Mesenchymal stem cell (in vitro differentiated cells and primary cell): ENCODE measurements at regions not wholly inside any gene's neighbourhood (a gene's known extent, or its start where the extent isn't known, plus 50 kb on each side); places are given as distances from the start of the nearest gene placed in this dataset.

Experiments used
- DNase-seq: peaks from one replicate; pipeline ENCODE4 v3.0.0-alpha.2; 2013
- H2AFZ ChIP-seq: one replicate; pipeline ENCODE4 v1.6.1; 2013; ENCODE audit warnings: low read depth, mild to moderate bottlenecking, control low read depth, inconsistent platforms, low read length, moderate library complexity
- H2AK5ac ChIP-seq: 2 replicates; pipeline ENCODE4 v1.6.1; 2013; ENCODE audit warnings: low read length, moderate library complexity, mild to moderate bottlenecking, inconsistent platforms; ENCODE audit not compliant: severe bottlenecking
- H2BK120ac ChIP-seq: one replicate; pipeline ENCODE4 v1.6.1; 2013; ENCODE audit warnings: low read depth, mild to moderate bottlenecking, inconsistent platforms, low read length, moderate library complexity
- H2BK12ac ChIP-seq, 2 experiments: one replicate each; pipeline ENCODE4 v1.6.1; 2013; ENCODE audit warnings: inconsistent platforms in 2 of 2, low read length in 2 of 2, mild to moderate bottlenecking in 2 of 2, moderate library complexity in 2 of 2, control low read depth in 1 of 2
- H2BK15ac ChIP-seq: one replicate; pipeline ENCODE4 v1.6.1; 2013; ENCODE audit warnings: mild to moderate bottlenecking, low read depth, inconsistent platforms; ENCODE audit not compliant: poor library complexity, severe bottlenecking
- H2BK5ac ChIP-seq: 2 replicates; pipeline ENCODE4 v1.6.1; 2013; ENCODE audit warnings: low read depth, mild to moderate bottlenecking, low read length, control low read depth, inconsistent platforms; ENCODE audit not compliant: poor library complexity, severe bottlenecking
- H3K14ac ChIP-seq, 2 experiments: one replicate each; pipeline ENCODE4 v1.6.1; 2013; ENCODE audit warnings: inconsistent platforms in 2 of 2, low read length in 2 of 2, control low read depth in 1 of 2, mild to moderate bottlenecking in 1 of 2, moderate library complexity in 1 of 2
- H3K18ac ChIP-seq, 2 experiments: one replicate each; pipeline ENCODE4 v1.6.1; 2013; ENCODE audit warnings: inconsistent platforms in 2 of 2, low read length in 2 of 2, control low read depth in 1 of 2, low read depth in 1 of 2, mild to moderate bottlenecking in 1 of 2
- H3K23ac ChIP-seq, 2 experiments: one replicate each; pipeline ENCODE4 v1.6.1; 2013; ENCODE audit warnings: inconsistent platforms in 2 of 2, low read length in 2 of 2, mild to moderate bottlenecking in 2 of 2, moderate library complexity in 2 of 2, control low read depth in 1 of 2
- H3K27ac ChIP-seq: 2 replicates; pipeline ENCODE4 v1.5.1; 2013; ENCODE audit warnings: mild to moderate bottlenecking, moderate library complexity, low read length, control low read depth, inconsistent platforms; ENCODE audit not compliant: poor library complexity, severe bottlenecking
- H3K27me3 ChIP-seq, 2 experiments: 2 replicates each; pipeline versions ENCODE4 v1.6.1 to v1.7.0; 2013; ENCODE audit warnings: low read length in 2 of 2, mild to moderate bottlenecking in 2 of 2, moderate library complexity in 2 of 2, control low read depth in 1 of 2, inconsistent platforms in 1 of 2; ENCODE audit not compliant: control insufficient read depth in 1 of 2, insufficient read depth in 1 of 2
- H3K36me3 ChIP-seq, 2 experiments: 2 replicates each; pipeline versions ENCODE4 v1.6.1 to v1.7.0; 2013; ENCODE audit warnings: low read length in 2 of 2, control low read depth in 1 of 2, inconsistent platforms in 1 of 2, low read depth in 1 of 2, mild to moderate bottlenecking in 1 of 2; ENCODE audit not compliant: insufficient read depth in 2 of 2, control insufficient read depth in 1 of 2
- H3K4ac ChIP-seq, 2 experiments: one replicate each; pipeline ENCODE4 v1.6.1; 2013; ENCODE audit warnings: inconsistent platforms in 2 of 2, low read length in 2 of 2, mild to moderate bottlenecking in 2 of 2, moderate library complexity in 2 of 2, control low read depth in 1 of 2, low read depth in 1 of 2
- H3K4me1 ChIP-seq: 2 replicates; pipeline ENCODE4 v1.6.1; 2013; ENCODE audit warnings: low read depth, low read length, control low read depth; ENCODE audit not compliant: control insufficient read depth, insufficient read depth
- H3K4me2 ChIP-seq: 2 replicates; pipeline ENCODE4 v1.6.1; 2013; ENCODE audit warnings: low read length, mild to moderate bottlenecking, inconsistent platforms; ENCODE audit not compliant: poor library complexity, severe bottlenecking
- H3K4me3 ChIP-seq, 2 experiments: 2 replicates each; pipeline versions ENCODE4 v1.5.1 to v1.7.0; 2013; ENCODE audit warnings: low read length in 2 of 2, mild to moderate bottlenecking in 2 of 2, control low read depth in 1 of 2, low read depth in 1 of 2; ENCODE audit not compliant: insufficient read depth in 1 of 2
- H3K79me1 ChIP-seq: replicated peaks from 2 replicates; pipeline ENCODE4 v1.6.1; 2013; ENCODE audit warnings: mild to moderate bottlenecking, control low read depth, low read length, inconsistent platforms; ENCODE audit not compliant: poor library complexity, severe bottlenecking
- H3K9ac ChIP-seq: 2 replicates; pipeline ENCODE4 v1.7.0; 2013; ENCODE audit warnings: mild to moderate bottlenecking, low read length, moderate library complexity
- H3K9me3 ChIP-seq: 2 replicates; pipeline ENCODE4 v1.7.0; 2013; ENCODE audit warnings: mild to moderate bottlenecking, low read length; ENCODE audit not compliant: control insufficient read depth
- H4K8ac ChIP-seq: one replicate; pipeline ENCODE4 v1.6.1; 2013; ENCODE audit warnings: inconsistent platforms, mild to moderate bottlenecking, low read length, moderate library complexity
- H4K91ac ChIP-seq: one replicate; pipeline ENCODE4 v1.6.1; 2013; ENCODE audit warnings: mild to moderate bottlenecking, low read length, inconsistent platforms
- WGBS: methylation state at CpG from one replicate; pipeline ENCODE4 v1.1.7; 2013; ENCODE audit warnings: mixed read lengths; 5-methylcytosine and 5-hydroxymethylcytosine counted together

- WGBS = no CpG with 5 or more reads among the region's 1 CpG
- Histone ChIP-seq H3K4me1 (no peaks in the 10 kb centered on the region), H3K27ac (no peak overlapping the region), H4K91ac (no peak overlapping the region), H2BK15ac (no peak overlapping the region), H3K23ac (no peak overlapping the region), H4K8ac (no peak overlapping the region), H2AK5ac (no peak overlapping the region), H3K18ac (no peak overlapping the region), H3K9ac (no peak overlapping the region), H3K27me3 (no peaks in the 10 kb centered on the region), H3K4me3 (no peak overlapping the region), H3K9me3 (no peaks in the 10 kb centered on the region), H3K79me1 (no peaks in the 10 kb centered on the region), H2AFZ (no peak overlapping the region), H3K4ac (no peak overlapping the region), H3K14ac (no peak overlapping the region), H2BK12ac (no peak overlapping the region), H3K4me2 (no peak overlapping the region), H2BK5ac (no peak overlapping the region), H2BK120ac (no peak overlapping the region), H3K36me3 (no peaks in the 10 kb centered on the region)
- DNase-seq = no peak
Measured at GRCh38 chr4:20416800-20417199, 165.1 kb downstream of the SLIT2 start.

GRCh38 chr4:20418861-20419451 lies 167.3 kb downstream of the SLIT2 start:
- H3K27ac ChIP-seq = no peak overlapping the region
- H2AK5ac ChIP-seq = no peak overlapping the region
- no peaks in the 10 kb centered on the region for H3K36me3 ChIP-seq
- H3K23ac ChIP-seq = no peak overlapping the region
- H4K91ac ChIP-seq = no peak overlapping the region
- no peak overlapping the region for H3K4ac ChIP-seq
- H3K27me3 ChIP-seq = no peaks in the 10 kb centered on the region
- H4K8ac ChIP-seq = no peak overlapping the region
- H3K9me3 ChIP-seq = no peaks in the 10 kb centered on the region
- no peak overlapping the region for H2BK120ac ChIP-seq
- H3K14ac ChIP-seq = no peak overlapping the region
- no peak overlapping the region for H3K4me2 ChIP-seq
- H2BK5ac ChIP-seq = no peak overlapping the region
- H3K4me1 ChIP-seq = no peaks in the 10 kb centered on the region
- no peak overlapping the region for H2BK12ac ChIP-seq
- H3K4me3 ChIP-seq = peak overlapping the region in 1 of 2 experiments; percentile 72
- peak; percentile 77 for DNase-seq
- H2BK15ac ChIP-seq = no peak overlapping the region
- H3K79me1 ChIP-seq = no peaks in the 10 kb centered on the region
- H2AFZ ChIP-seq = no peak overlapping the region
- H3K9ac ChIP-seq = peak overlapping the region; percentile 91
- no peak overlapping the region for H3K18ac ChIP-seq
- 60% methylated on average over 1 of the region's 4 CpGs for WGBS

GRCh38 chr4:20420916-20421602 lies 169.4 kb downstream of the SLIT2 start:
- Histone ChIP-seq H3K14ac (no peak overlapping the region), H3K18ac (no peak overlapping the region), H4K8ac (no peak overlapping the region), H2BK120ac (no peak overlapping the region), H2BK15ac (no peak overlapping the region), H2AK5ac (no peak overlapping the region), H3K4ac (no peak overlapping the region), H3K79me1 (no peaks in the 10 kb centered on the region), H3K27me3 (no peaks in the 10 kb centered on the region), H3K4me1 (no peaks in the 10 kb centered on the region), H3K23ac (no peak overlapping the region), H3K36me3 (no peaks in the 10 kb centered on the region), H3K4me3 (no peak overlapping the region), H3K9me3 (no peaks in the 10 kb centered on the region), H2BK5ac (no peak overlapping the region), H4K91ac (no peak overlapping the region), H2BK12ac (no peak overlapping the region), H3K27ac (no peak overlapping the region), H3K9ac (peak overlapping the region; percentile 9), H2AFZ (no peak overlapping the region), H3K4me2 (no peak overlapping the region)
- DNase-seq = no peak
- 80% methylated on average over 1 of the region's 3 CpGs for WGBS

GRCh38 chr4:20421603-20421985 lies 169.9 kb downstream of the SLIT2 start:
- no peaks in the 10 kb centered on the region for H3K9me3 ChIP-seq
- H3K79me1 ChIP-seq = no peaks in the 10 kb centered on the region
- H2AFZ ChIP-seq = no peak overlapping the region
- H2BK5ac ChIP-seq = no peak overlapping the region
- H3K18ac ChIP-seq = no peak overlapping the region
- no peak overlapping the region for H2BK15ac ChIP-seq
- H3K27ac ChIP-seq = no peak overlapping the region
- H3K23ac ChIP-seq = no peak overlapping the region
- no peak overlapping the region for H3K4ac ChIP-seq
- no peak overlapping the region for H2AK5ac ChIP-seq
- no peak overlapping the region for H2BK120ac ChIP-seq
- no peaks in the 10 kb centered on the region for H3K27me3 ChIP-seq
- H4K8ac ChIP-seq = no peak overlapping the region
- H4K91ac ChIP-seq = no peak overlapping the region
- H3K14ac ChIP-seq = no peak overlapping the region
- no peak for DNase-seq
- no peaks in the 10 kb centered on the region for H3K4me1 ChIP-seq
- H3K4me2 ChIP-seq = no peak overlapping the region
- H3K9ac ChIP-seq = no peak overlapping the region
- H3K36me3 ChIP-seq = no peaks in the 10 kb centered on the region
- no peak overlapping the region for H3K4me3 ChIP-seq
- no peak overlapping the region for H2BK12ac ChIP-seq
- 100% methylated on average over 1 of the region's 3 CpGs for WGBS
